Sigmoid colon (tissue), 6 donors: ENCODE measurements at regions not wholly inside any gene's neighbourhood (a gene's known extent, or its start where the extent isn't known, plus 50 kb on each side); places are given as distances from the start of the nearest gene placed in this dataset.

ENCODE experiments used
- DNase-seq: peaks from one replicate; pipeline ENCODE4 v3.0.0-alpha.2; 2019
- H3K27ac ChIP-seq, 4 donors: fragments of 200-600 bp; sonication (generic); one replicate each; pipeline ENCODE4 v1.5.1; 2016 to 2019; ENCODE audit warnings: mild to moderate bottlenecking in 1 of 4
- H3K27me3 ChIP-seq, 3 donors: fragments of 200-600 bp; sonication (generic); one replicate each; pipeline ENCODE4 v1.5.1; 2019; ENCODE audit warnings: mild to moderate bottlenecking in 1 of 3
- H3K36me3 ChIP-seq, 4 donors: fragments of 200-600 bp; sonication (generic); one replicate each; pipeline ENCODE4 v1.5.1; 2016 to 2019
- H3K4me1 ChIP-seq, 4 donors: fragments of 200-600 bp; sonication (generic); one replicate each; pipeline ENCODE4 v1.5.1; 2017 to 2019
- H3K4me3 ChIP-seq, 4 donors: fragments of 200-600 bp; sonication (generic); one replicate each; pipeline ENCODE4 v1.5.1; 2017 to 2019; ENCODE audit warnings: mild to moderate bottlenecking in 2 of 4, moderate library complexity in 1 of 4
- H3K9me3 ChIP-seq, 4 donors: fragments of 200-600 bp in 3 of 4; sonication (generic) in 3 of 4; one replicate each; pipeline versions ENCODE4 v1.5.1 to v1.6.1; 2013 to 2019
- CTCF ChIP-seq, 4 experiments: fragments of 450-650 bp in 3 of 4; fragments of 200-600 bp in 1 of 4; IDR thresholded peaks; one replicate each; pipeline ENCODE4 v1.5.1; 2016 to 2019; ENCODE audit warnings: antibody characterized with exemption in 4 of 4, mild to moderate bottlenecking in 3 of 4, moderate library complexity in 2 of 4
- EP300 ChIP-seq, 4 donors: sonication (generic); formaldehyde crosslinking; IDR thresholded peaks; one replicate each; pipeline ENCODE4 v1.6.1; 2017; ENCODE audit warnings: antibody characterized with exemption in 4 of 4
- POLR2A ChIP-seq, 2 donors: fragments of 450-650 bp; IDR thresholded peaks; one replicate each; pipeline ENCODE4 v1.6.1; 2016; ENCODE audit warnings: antibody characterized with exemption in 2 of 2, mild to moderate bottlenecking in 2 of 2, moderate library complexity in 2 of 2
- POLR2AphosphoS5 ChIP-seq, 4 donors: sonication (generic); formaldehyde crosslinking; IDR thresholded peaks; one replicate each; pipeline ENCODE4 v1.6.1; 2017; ENCODE audit warnings: antibody characterized with exemption in 4 of 4
- WGBS, 2 donors: extraction: QIAGEN DNeasy Blood & Tissue Kit; methylation state at CpG; one replicate each; pipeline ENCODE4 v1.1.7; 2013; 5-methylcytosine and 5-hydroxymethylcytosine counted together
- intact Hi-C: fragments of 100-400 bp; cut with DNase I; formaldehyde crosslinking; loops from one replicate; pipeline ENCODE4 v1.15.1; 2023
- donor health status: healthy with polysubstance abuse.
- donor health status: healthy.

- Histone ChIP-seq H3K9me3 (no peaks in the 10 kb centered on the region), H3K36me3 (no peaks in the 10 kb centered on the region), H3K27ac (no peak overlapping the region), H3K4me3 (no peak overlapping the region), H3K4me1 (no peaks in the 10 kb centered on the region), H3K27me3 (no peaks in the 10 kb centered on the region)
- TF ChIP-seq POLR2AphosphoS5 (IDR thresholded peaks at IDR 0.05) = no peak
- no peak for TF ChIP-seq POLR2A (IDR thresholded peaks at IDR 0.05)
- TF ChIP-seq EP300 (IDR thresholded peaks at IDR 0.05) = no peak
- no peak for TF ChIP-seq CTCF (IDR thresholded peaks at IDR 0.05)
- 89 to 91% methylated on average over 5 of the region's 5 CpGs for WGBS, 2 donors
- DNase-seq = no peak
- intact Hi-C loops = no loop called here
Measured at GRCh38 chr9:3672399-3672798, 146.6 kb upstream of the RFX3 start.

- no peak for DNase-seq
- no peaks in the 10 kb centered on the region for H3K9me3 ChIP-seq
- H3K36me3 ChIP-seq = no peaks in the 10 kb centered on the region
- peaks cover 0 to 11% (median 4%) of the 10 kb centered on the region in 4 donors for H3K4me1 ChIP-seq
- peak overlapping the region in 1 of 4 donors; percentile 40 for H3K27ac ChIP-seq
- 72 to 93% methylated on average over 1 of the region's 1 CpG for WGBS, 2 donors
- H3K27me3 ChIP-seq = no peaks in the 10 kb centered on the region
- intact Hi-C loops = no loop called here
- TF ChIP-seq POLR2A (IDR thresholded peaks at IDR 0.05) = no peak
- H3K4me3 ChIP-seq = no peak overlapping the region
Measured at GRCh38 chr9:3664044-3664443, 138.2 kb upstream of the RFX3 start.

GRCh38 chr9:3662671-3663070, 136.9 kb upstream of the RFX3 start:
- WGBS, 2 donors = 87 to 92% methylated on average over 4 of the region's 4 CpGs
- Histone ChIP-seq H3K4me1 (peaks cover 0 to 11% (median 4%) of the 10 kb centered on the region in 4 donors), H3K4me3 (no peak overlapping the region), H3K9me3 (no peaks in the 10 kb centered on the region), H3K27me3 (no peaks in the 10 kb centered on the region), H3K36me3 (no peaks in the 10 kb centered on the region), H3K27ac (no peak overlapping the region)
- intact Hi-C loops = no loop called here
- no peak for DNase-seq
- no peak for TF ChIP-seq CTCF (IDR thresholded peaks at IDR 0.05)
- no peak for TF ChIP-seq POLR2AphosphoS5 (IDR thresholded peaks at IDR 0.05)
- no peak for TF ChIP-seq POLR2A (IDR thresholded peaks at IDR 0.05)
- no peak for TF ChIP-seq EP300 (IDR thresholded peaks at IDR 0.05)

- DNase-seq = no peak
- TF ChIP-seq CTCF (IDR thresholded peaks at IDR 0.05) (no peak), POLR2AphosphoS5 (IDR thresholded peaks at IDR 0.05) (no peak), EP300 (IDR thresholded peaks at IDR 0.05) (no peak), POLR2A (IDR thresholded peaks at IDR 0.05) (no peak)
- intact Hi-C loops = no loop called here
- Histone ChIP-seq H3K4me3 (no peak overlapping the region), H3K27ac (no peak overlapping the region), H3K9me3 (no peaks in the 10 kb centered on the region), H3K36me3 (no peaks in the 10 kb centered on the region), H3K27me3 (no peaks in the 10 kb centered on the region), H3K4me1 (peaks cover 0 to 11% (median 4%) of the 10 kb centered on the region in 4 donors)
- 81 to 82% methylated on average over 1 of the region's 1 CpG for WGBS, 2 donors
Measured at GRCh38 chr9:3660936-3661335, 135.1 kb upstream of the RFX3 start.

- intact Hi-C loops = no loop called here
- Histone ChIP-seq H3K27me3 (no peaks in the 10 kb centered on the region), H3K4me1 (peaks cover 0 to 11% (median 4%) of the 10 kb centered on the region in 4 donors)
Measured at GRCh38 chr9:3659647-3660046, 133.8 kb upstream of the RFX3 start.

More at GRCh38 chr9:3659647-3660046, 133.8 kb upstream of the RFX3 start:
- H3K36me3 ChIP-seq = no peaks in the 10 kb centered on the region
- H3K4me3 ChIP-seq = no peak overlapping the region
- no peaks in the 10 kb centered on the region for H3K9me3 ChIP-seq
- no peak for DNase-seq
- no peak overlapping the region for H3K27ac ChIP-seq
- WGBS, 2 donors = 83 to 85% methylated on average over 2 of the region's 2 CpGs
- no peak for TF ChIP-seq POLR2AphosphoS5 (IDR thresholded peaks at IDR 0.05)
- TF ChIP-seq POLR2A (IDR thresholded peaks at IDR 0.05) = no peak
- TF ChIP-seq CTCF (IDR thresholded peaks at IDR 0.05) = no peak
- no peak for TF ChIP-seq EP300 (IDR thresholded peaks at IDR 0.05)
